Prostate gland (tissue), 2 donors: ENCODE measurements at regions not wholly inside any gene's neighbourhood (a gene's known extent, or its start where the extent isn't known, plus 50 kb on each side); places are given as distances from the start of the nearest gene placed in this dataset.

ENCODE experiments used
- POLR2A ChIP-seq: fragments of 450-650 bp; IDR thresholded peaks from one replicate; pipeline ENCODE4 v1.6.1; 2016; ENCODE audit warnings: antibody characterized with exemption, mild to moderate bottlenecking
- POLR2AphosphoS5 ChIP-seq: sonication (generic); formaldehyde crosslinking; IDR thresholded peaks from one replicate; pipeline ENCODE4 v1.6.1; 2017; ENCODE audit warnings: antibody characterized with exemption
- TF ChIP-seq, protein P1 (sequence below), 4 experiments: fragments of 200-600 bp in 2 of 4; fragments of 450-650 bp in 2 of 4; sonication (generic) in 2 of 4; IDR thresholded peaks; 1 replicate in 3 of 4; 2 replicates in 1 of 4; pipeline ENCODE4 v1.5.1; 2016 to 2019; ENCODE audit warnings: antibody characterized with exemption in 4 of 4, mild to moderate bottlenecking in 2 of 4, moderate library complexity in 2 of 4

DNA sequence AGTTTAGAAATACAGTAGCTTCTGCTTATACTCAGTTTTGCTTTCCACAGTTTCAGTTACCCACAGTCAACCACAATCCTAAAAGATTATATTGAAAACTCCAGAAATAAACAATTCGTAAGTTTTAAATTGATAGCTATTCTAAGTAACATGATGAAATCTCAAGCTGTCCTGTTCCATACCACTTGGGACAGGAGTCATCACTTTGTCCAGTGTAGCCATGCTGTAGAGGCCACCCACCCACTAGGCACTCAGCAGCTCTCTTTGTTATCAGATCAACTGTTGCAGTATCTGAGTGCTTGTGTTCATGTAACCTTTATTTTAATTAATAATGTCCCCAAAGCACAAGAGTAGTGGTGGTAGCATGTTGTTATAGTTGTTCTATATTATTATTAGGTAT lies 117.5 kb upstream of the IQCM start:
- no peak for TF ChIP-seq POLR2A
- TF ChIP-seq, protein P1, sequence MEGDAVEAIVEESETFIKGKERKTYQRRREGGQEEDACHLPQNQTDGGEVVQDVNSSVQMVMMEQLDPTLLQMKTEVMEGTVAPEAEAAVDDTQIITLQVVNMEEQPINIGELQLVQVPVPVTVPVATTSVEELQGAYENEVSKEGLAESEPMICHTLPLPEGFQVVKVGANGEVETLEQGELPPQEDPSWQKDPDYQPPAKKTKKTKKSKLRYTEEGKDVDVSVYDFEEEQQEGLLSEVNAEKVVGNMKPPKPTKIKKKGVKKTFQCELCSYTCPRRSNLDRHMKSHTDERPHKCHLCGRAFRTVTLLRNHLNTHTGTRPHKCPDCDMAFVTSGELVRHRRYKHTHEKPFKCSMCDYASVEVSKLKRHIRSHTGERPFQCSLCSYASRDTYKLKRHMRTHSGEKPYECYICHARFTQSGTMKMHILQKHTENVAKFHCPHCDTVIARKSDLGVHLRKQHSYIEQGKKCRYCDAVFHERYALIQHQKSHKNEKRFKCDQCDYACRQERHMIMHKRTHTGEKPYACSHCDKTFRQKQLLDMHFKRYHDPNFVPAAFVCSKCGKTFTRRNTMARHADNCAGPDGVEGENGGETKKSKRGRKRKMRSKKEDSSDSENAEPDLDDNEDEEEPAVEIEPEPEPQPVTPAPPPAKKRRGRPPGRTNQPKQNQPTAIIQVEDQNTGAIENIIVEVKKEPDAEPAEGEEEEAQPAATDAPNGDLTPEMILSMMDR (IDR thresholded peaks at IDR 0.05): no peak
- no peak for TF ChIP-seq POLR2AphosphoS5
